Hippocampal formation (tissue), 2 donors: ENCODE measurements at regions not wholly inside any gene's neighbourhood (a gene's known extent, or its start where the extent isn't known, plus 50 kb on each side); places are given as distances from the start of the nearest gene placed in this dataset.

Source experiments
- DNase-seq, 2 donors: peaks; one replicate each; lab custom pipeline; 2025; lab: John Stamatoyannopoulos, UW

GRCh38 chr7:121810831-121811672, 61.9 kb upstream of the PTPRZ1 start:
- no peak for DNase-seq

- DNase-seq: no peak
Observed at GRCh38 chr7:121807078-121807477, 65.9 kb upstream of the PTPRZ1 start.

- DNase-seq: no peak
Observed at GRCh38 chr7:121803039-121803438, 69.9 kb upstream of the PTPRZ1 start.

GRCh38 chr7:121800916-121801675, 71.9 kb upstream of the PTPRZ1 start:
- DNase-seq: no peak

GRCh38 chr7:121798896-121799295, 74.1 kb upstream of the PTPRZ1 start:
- no peak for DNase-seq

GRCh38 chr7:121798453-121798840, 74.5 kb upstream of the PTPRZ1 start:
- DNase-seq: no peak

GRCh38 chr7:121797657-121798452, 75.1 kb upstream of the PTPRZ1 start:
- DNase-seq: peak; percentile 28 to 97

- no peak for DNase-seq
Observed at GRCh38 chr7:121796936-121797656, 75.9 kb upstream of the PTPRZ1 start.

GRCh38 chr7:121796381-121796780, 76.6 kb upstream of the PTPRZ1 start:
- no peak for DNase-seq

- DNase-seq: no peak
Observed at GRCh38 chr7:121795736-121796135, 77.2 kb upstream of the PTPRZ1 start.

- no peak for DNase-seq
Observed at GRCh38 chr7:121793716-121794115, 79.2 kb upstream of the PTPRZ1 start.

GRCh38 chr7:121777672-121778071, 95.3 kb upstream of the PTPRZ1 start:
- no peak for DNase-seq

- DNase-seq: no peak
Observed at GRCh38 chr7:121774563-121774962, 98.4 kb upstream of the PTPRZ1 start.

- no peak for DNase-seq
Observed at GRCh38 chr7:121766676-121767075, 106.3 kb upstream of the PTPRZ1 start.

- no peak for DNase-seq
Observed at GRCh38 chr7:121761399-121761798, 111.6 kb upstream of the PTPRZ1 start.

- DNase-seq: peak in 1 of 2 donors; percentile 3
Observed at GRCh38 chr7:121755818-121756552, 117.0 kb upstream of the PTPRZ1 start.

GRCh38 chr7:121755286-121755685, 117.7 kb upstream of the PTPRZ1 start:
- DNase-seq: no peak

- no peak for DNase-seq
Observed at GRCh38 chr7:121753944-121754343, 119.0 kb upstream of the PTPRZ1 start.

- DNase-seq: peak in 1 of 2 donors; percentile 2
Observed at GRCh38 chr7:121752706-121753105, 120.3 kb upstream of the PTPRZ1 start.

GRCh38 chr7:121748546-121748945, 124.4 kb upstream of the PTPRZ1 start:
- DNase-seq: no peak

GRCh38 chr7:121745856-121746255, 127.1 kb upstream of the PTPRZ1 start:
- DNase-seq: no peak
